Aorta (tissue), 5 donors: ENCODE measurements at regions not wholly inside any gene's neighbourhood (a gene's known extent, or its start where the extent isn't known, plus 50 kb on each side); places are given as distances from the start of the nearest gene placed in this dataset.

Experiments
- ATAC-seq: fragments of 200-7000 bp; cut with Tn5 transposase; one replicate; pipeline ENCODE4 v1.9.1; 2022; ENCODE audit warnings: moderate library complexity; ENCODE audit not compliant: low FRiP score
- DNase-seq, 2 donors: peaks; one replicate each; pipeline ENCODE4 v3.0.0-alpha.2; 2020
- H3K27ac ChIP-seq, 2 donors: one replicate each; pipeline ENCODE4 v1.5.1; 2013; ENCODE audit warnings: low read length in 2 of 2, mild to moderate bottlenecking in 2 of 2, moderate library complexity in 2 of 2, control low read depth in 1 of 2, inconsistent platforms in 1 of 2, low read depth in 1 of 2
- H3K27me3 ChIP-seq, 2 donors: one replicate each; pipeline ENCODE4 v1.6.1; 2013; ENCODE audit warnings: control low read depth in 1 of 2, low read length in 1 of 2, mild to moderate bottlenecking in 1 of 2, moderate library complexity in 1 of 2; ENCODE audit not compliant: insufficient read depth in 2 of 2, control insufficient read depth in 1 of 2
- H3K36me3 ChIP-seq, 2 donors: one replicate each; pipeline ENCODE4 v1.6.1; 2013; ENCODE audit warnings: control low read depth in 1 of 2, low read length in 1 of 2, mild to moderate bottlenecking in 1 of 2; ENCODE audit not compliant: insufficient read depth in 2 of 2, control insufficient read depth in 1 of 2
- H3K4me1 ChIP-seq, 2 donors: one replicate each; pipeline ENCODE4 v1.6.1; 2013; ENCODE audit warnings: low read length in 2 of 2, control low read depth in 1 of 2, mild to moderate bottlenecking in 1 of 2, moderate library complexity in 1 of 2; ENCODE audit not compliant: insufficient read depth in 2 of 2, control insufficient read depth in 1 of 2
- H3K4me3 ChIP-seq, 2 donors: one replicate each; pipeline ENCODE4 v1.5.1; 2013; ENCODE audit warnings: low read length in 2 of 2, control low read depth in 1 of 2, mild to moderate bottlenecking in 1 of 2
- H3K9me3 ChIP-seq: one replicate; pipeline ENCODE4 v1.6.1; 2013; ENCODE audit warnings: mild to moderate bottlenecking, low read length; ENCODE audit not compliant: control insufficient read depth
- WGBS, 2 donors: extraction: QIAGEN DNeasy Blood & Tissue Kit; methylation state at CpG; one replicate each; pipeline ENCODE4 v1.1.7; 2013; 5-methylcytosine and 5-hydroxymethylcytosine counted together
- intact Hi-C, 2 donors: fragments of 100-400 bp; cut with DNase I; formaldehyde crosslinking; loops; one replicate each; pipeline versions ENCODE4 v1.14.2 to v1.15.0; 2022
- donor health status: healthy with polysubstance abuse.
- donor health status: Bipolar disorder and iron deficiency.
- donor health status: DM: no; HTN: no; CAD: no.
- donor health status: DM: no; HTN: no; CAD: no.
- donor health status: DM: yes; HTN: yes; CAD: no.

- 84 to 85% methylated on average over 4 of the region's 4 CpGs for WGBS, 2 donors
- peaks cover 0 to 6% of the 10 kb centered on the region in 2 donors for H3K4me1 ChIP-seq
- no peak for DNase-seq
- intact Hi-C loops = no loop called here
- H3K27ac ChIP-seq = no peak overlapping the region
- H3K36me3 ChIP-seq = no peaks in the 10 kb centered on the region
- H3K9me3 ChIP-seq = no peaks in the 10 kb centered on the region
- H3K4me3 ChIP-seq = no peak overlapping the region
- ATAC-seq = no peak
- no peaks in the 10 kb centered on the region for H3K27me3 ChIP-seq
These were observed 321.5 kb downstream of the BRINP1 start for GRCh38 chr9:119047513-119048307.

- Histone ChIP-seq H3K4me1 (peaks cover 0 to 9% of the 10 kb centered on the region in 2 donors), H3K9me3 (no peaks in the 10 kb centered on the region), H3K27ac (no peak overlapping the region), H3K4me3 (no peak overlapping the region), H3K27me3 (no peaks in the 10 kb centered on the region), H3K36me3 (no peaks in the 10 kb centered on the region)
- ATAC-seq (no peak), DNase-seq (no peak)
- intact Hi-C loops = no loop called here
These were observed 319.0 kb downstream of the BRINP1 start for GRCh38 chr9:119050281-119050680.

GRCh38 chr9:119052339-119053030, 316.8 kb downstream of the BRINP1 start:
- Histone ChIP-seq H3K36me3 (no peaks in the 10 kb centered on the region), H3K27me3 (no peaks in the 10 kb centered on the region), H3K4me1 (peaks cover 0 to 9% of the 10 kb centered on the region in 2 donors), H3K4me3 (no peak overlapping the region), H3K9me3 (no peaks in the 10 kb centered on the region), H3K27ac (peak overlapping the region in 1 of 2 donors; percentile 28)
- DNase-seq (peak; percentile 55 to 80), ATAC-seq (peak; percentile 41)
- intact Hi-C loops = no loop called here
- 33 to 40% methylated on average over 10 of the region's 10 CpGs for WGBS, 2 donors

GRCh38 chr9:119053070-119053469, 316.2 kb downstream of the BRINP1 start:
- WGBS, 2 donors = 93 to 96% methylated on average over 1 of the region's 1 CpG
- intact Hi-C loops = no loop called here
- H3K4me1 ChIP-seq = peaks cover 0 to 9% of the 10 kb centered on the region in 2 donors
- DNase-seq (no peak), ATAC-seq (no peak)
- H3K4me3 ChIP-seq = no peak overlapping the region
- no peaks in the 10 kb centered on the region for H3K9me3 ChIP-seq
- H3K36me3 ChIP-seq = no peaks in the 10 kb centered on the region
- no peak overlapping the region for H3K27ac ChIP-seq
- H3K27me3 ChIP-seq = no peaks in the 10 kb centered on the region

GRCh38 chr9:119060629-119061385, 308.4 kb downstream of the BRINP1 start:
- no peak for DNase-seq
- Histone ChIP-seq H3K4me3 (no peak overlapping the region), H3K27ac (no peak overlapping the region), H3K9me3 (no peaks in the 10 kb centered on the region), H3K36me3 (no peaks in the 10 kb centered on the region), H3K4me1 (no peaks in the 10 kb centered on the region), H3K27me3 (no peaks in the 10 kb centered on the region)
- intact Hi-C loops = no loop called here
- no peak for ATAC-seq
- 39 to 41% methylated on average over 2 of the region's 2 CpGs for WGBS, 2 donors

- intact Hi-C loops = no loop called here
- Histone ChIP-seq H3K27ac (no peak overlapping the region), H3K4me1 (no peaks in the 10 kb centered on the region), H3K4me3 (no peak overlapping the region), H3K36me3 (no peaks in the 10 kb centered on the region), H3K27me3 (no peaks in the 10 kb centered on the region), H3K9me3 (no peaks in the 10 kb centered on the region)
- ATAC-seq (no peak), DNase-seq (no peak)
These were observed 297.6 kb downstream of the BRINP1 start for GRCh38 chr9:119071636-119072035.

GRCh38 chr9:119074017-119074416, 295.2 kb downstream of the BRINP1 start:
- Histone ChIP-seq H3K27me3 (no peaks in the 10 kb centered on the region), H3K27ac (no peak overlapping the region), H3K9me3 (no peaks in the 10 kb centered on the region), H3K4me3 (no peak overlapping the region), H3K36me3 (no peaks in the 10 kb centered on the region), H3K4me1 (no peaks in the 10 kb centered on the region)
- intact Hi-C loops = no loop called here
- ATAC-seq = no peak
- 76 to 84% methylated on average over 4 of the region's 4 CpGs for WGBS, 2 donors
- no peak for DNase-seq

- H3K9me3 ChIP-seq = no peaks in the 10 kb centered on the region
- H3K4me3 ChIP-seq = no peak overlapping the region
- no peak overlapping the region for H3K27ac ChIP-seq
- H3K27me3 ChIP-seq = no peaks in the 10 kb centered on the region
- DNase-seq = no peak
- intact Hi-C loops = no loop called here
- WGBS, 2 donors = 77 to 92% methylated on average over 1 of the region's 1 CpG
- H3K4me1 ChIP-seq = no peaks in the 10 kb centered on the region
- H3K36me3 ChIP-seq = no peaks in the 10 kb centered on the region
- ATAC-seq = no peak
These were observed 291.2 kb downstream of the BRINP1 start for GRCh38 chr9:119078015-119078414.
